NCI-H748 (cell line): ENCODE measurements at regions not wholly inside any gene's neighbourhood (a gene's known extent, or its start where the extent isn't known, plus 50 kb on each side); places are given as distances from the start of the nearest gene placed in this dataset.

Experiments used
- DNase-seq: peaks from one replicate; lab custom pipeline; 2025; ENCODE audit not compliant: unreplicated experiment; lab: John Stamatoyannopoulos, UW

DNA sequence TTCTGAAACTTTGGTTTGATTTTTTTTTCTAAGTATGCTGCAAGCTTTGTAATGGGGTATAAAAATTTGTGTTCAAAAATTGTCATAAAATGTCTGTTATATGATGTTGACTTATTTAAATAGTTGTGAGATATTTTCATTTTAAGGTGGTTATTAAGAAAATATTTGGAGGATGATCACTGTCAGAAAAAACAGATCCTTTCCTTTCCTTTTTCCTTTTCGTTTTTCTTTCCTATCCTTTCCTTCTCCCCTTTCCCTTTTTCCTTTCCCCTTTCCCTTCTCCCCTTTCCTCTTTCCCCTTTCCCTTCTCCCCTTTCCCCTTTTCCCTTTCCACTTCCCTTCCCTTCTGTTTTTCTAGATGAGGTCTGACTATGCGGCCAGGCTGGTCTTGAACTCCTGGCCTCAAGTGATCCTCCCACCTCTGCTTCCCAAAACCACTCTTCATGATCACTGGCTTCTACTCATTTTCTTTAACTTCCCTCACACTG, 640.5 kb downstream of the PLCL1 start:
- no peak for DNase-seq

DNA sequence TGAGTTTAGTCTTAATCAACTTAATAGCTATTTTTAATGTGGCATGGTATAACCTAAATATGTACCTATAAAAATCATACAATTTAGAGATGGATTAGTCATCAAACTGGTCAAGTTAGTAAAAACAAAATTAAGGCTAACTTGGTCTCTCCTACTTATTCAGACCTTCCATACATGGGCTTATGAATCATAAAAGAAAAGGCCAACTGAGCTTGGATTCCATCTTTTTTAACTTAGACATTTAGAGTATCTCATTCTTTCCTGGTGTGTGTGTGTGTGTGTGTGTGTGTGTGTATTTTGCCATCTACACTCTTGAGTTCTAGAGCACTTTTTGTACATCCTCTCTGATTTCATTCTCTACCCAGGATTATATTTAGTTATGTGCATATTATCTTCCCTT, 637.5 kb downstream of the PLCL1 start:
- DNase-seq = no peak

DNA sequence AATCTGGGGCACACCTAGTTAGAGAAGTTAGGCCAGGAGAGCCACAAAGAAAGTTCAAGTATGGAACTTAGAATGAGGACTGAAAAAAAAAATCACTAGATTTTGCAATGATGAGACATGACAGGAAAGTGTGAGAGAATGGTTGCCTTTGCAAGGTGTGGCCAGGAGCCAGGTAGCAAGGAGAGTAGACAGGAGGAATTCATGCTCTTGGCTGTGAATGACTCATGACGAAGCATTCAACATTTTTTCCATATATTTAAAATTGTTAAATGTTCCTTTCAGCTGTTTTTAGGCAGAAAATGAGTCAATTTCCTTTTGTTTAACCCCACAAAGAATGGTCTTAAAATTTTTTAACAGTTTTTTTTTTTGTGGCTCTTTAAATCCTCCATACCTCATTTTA, 636.9 kb downstream of the PLCL1 start:
- no peak for DNase-seq

DNA sequence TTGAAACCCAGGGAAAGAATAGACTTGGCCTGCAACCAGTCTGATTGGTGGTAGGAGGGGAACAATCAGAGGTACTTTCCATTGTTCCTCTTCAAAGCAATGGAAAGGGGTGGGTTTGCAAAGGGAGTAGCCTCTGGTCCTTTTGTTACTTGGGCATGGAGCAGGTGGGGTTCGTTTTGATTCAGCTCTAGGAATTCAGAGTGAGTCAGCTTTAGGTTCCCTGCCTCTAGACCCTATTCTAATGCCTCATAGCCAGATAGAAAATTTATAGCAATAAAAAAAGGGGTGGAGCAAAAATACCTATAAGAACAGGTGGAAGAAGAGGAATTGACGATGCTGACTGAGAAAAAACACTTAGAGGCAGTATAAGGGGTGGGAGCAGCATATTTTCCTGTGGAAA, 636.4 kb downstream of the PLCL1 start:
- no peak for DNase-seq

DNA sequence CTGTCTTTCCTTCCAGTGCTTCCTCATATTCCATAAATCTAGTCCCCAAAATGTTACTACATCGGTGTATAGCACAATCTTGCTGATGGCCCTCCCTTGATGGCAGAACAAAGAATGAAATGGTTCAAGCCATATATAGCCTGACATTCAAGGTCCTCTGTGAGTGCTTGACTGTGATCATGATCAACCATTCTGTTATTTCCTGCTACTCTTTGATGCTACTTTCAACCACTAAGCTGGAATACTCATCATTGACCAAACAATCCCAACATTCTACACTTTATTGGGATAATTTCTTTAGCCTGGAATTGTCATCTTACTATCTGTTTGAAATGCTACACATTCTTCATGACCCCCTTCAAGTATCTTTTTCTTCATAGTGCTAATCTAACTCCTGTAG, 633.9 kb downstream of the PLCL1 start:
- no peak for DNase-seq

DNA sequence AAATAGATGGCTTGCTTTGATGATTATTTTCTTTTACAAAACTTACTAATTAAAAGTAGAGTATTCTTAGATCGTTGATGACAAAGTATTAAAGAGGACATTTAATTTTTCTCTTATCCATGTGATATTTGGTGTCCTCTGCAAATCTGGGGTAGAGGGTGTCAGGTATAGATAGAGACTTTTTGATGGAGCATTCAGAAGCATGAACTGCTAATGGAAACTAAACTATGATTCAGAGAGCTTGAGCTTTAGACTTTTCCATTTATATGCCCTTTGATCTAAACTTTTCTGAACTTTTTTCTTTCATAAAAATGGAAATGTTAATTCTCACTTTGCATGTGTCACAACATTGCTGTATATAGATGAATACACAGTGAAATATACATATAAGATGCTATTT, 619.7 kb downstream of the PLCL1 start:
- no peak for DNase-seq

DNA sequence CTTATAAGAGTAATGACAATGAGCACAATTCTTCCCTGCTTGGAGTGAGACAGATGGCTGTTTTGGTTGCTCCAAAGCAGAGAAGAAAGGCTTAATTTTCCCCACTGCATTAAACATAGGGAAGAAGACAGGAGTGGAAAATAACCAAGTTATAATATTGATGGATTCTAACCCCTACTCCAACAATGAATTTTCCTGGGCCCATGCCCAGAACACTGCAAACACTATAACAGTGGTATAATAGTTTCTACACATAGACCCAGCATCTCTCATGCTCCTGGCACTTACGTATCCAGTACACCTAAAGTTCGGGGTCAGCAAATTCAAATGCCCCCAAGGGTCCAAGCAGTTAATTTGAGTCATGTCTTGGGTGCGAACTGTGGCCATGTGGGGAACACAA, 613.4 kb downstream of the PLCL1 start:
- DNase-seq = no peak

DNA sequence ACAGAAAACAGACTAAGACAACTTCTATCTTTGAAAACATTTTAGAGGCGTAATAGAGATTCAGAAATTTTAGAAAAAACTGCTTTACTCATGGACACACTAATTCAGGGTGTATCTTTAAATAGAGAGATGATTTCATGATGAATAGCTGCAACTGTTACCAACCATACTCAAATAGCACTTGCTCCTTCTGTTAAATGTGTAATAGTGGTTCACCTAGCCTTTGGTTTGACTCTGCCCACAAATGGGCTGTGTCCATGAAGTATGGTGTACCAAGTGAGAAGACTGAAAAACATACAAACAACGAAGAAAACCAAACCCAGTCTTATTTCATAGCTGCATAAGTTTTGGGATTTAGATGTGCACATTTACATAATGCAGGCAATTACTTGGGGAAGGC, 610.6 kb downstream of the PLCL1 start:
- no peak for DNase-seq

DNA sequence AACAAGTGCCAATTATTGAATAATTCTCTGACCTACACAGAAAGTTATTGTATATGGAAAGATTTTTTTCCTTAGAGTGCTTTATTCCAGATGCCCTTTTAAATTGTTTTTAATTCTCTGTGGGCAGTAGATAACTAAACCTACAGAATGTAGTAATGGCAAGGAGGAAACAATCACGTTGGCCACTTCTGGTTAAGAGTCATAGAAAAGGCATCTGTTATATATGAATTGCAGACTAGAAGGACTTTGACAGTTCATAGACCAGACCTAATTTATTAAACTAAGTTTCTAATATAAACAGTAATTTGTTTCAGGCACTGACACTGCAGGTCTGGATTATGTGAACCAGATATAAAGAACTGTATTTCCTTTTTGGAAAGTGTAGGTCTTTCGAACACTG, 607.5 kb downstream of the PLCL1 start:
- DNase-seq = no peak

DNA sequence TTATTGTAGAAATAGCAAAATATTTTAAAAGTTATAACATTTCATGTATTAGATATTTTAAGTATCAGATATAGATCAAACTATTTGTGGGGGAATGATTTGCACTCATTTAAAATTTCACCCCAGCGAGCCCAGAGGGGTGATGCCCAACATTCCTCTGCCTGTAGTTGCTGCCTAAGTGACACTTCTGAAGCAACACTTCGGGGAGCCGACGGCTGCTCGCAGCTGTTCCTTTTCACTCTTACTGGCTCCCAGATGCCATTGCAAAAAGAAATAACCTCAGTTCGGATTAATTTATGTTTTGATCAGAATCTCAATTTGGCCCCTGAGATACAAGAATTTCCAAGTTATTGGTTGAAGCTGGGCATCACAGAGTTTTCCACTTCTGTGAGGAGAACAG, 603.8 kb downstream of the PLCL1 start:
- no peak for DNase-seq

DNA sequence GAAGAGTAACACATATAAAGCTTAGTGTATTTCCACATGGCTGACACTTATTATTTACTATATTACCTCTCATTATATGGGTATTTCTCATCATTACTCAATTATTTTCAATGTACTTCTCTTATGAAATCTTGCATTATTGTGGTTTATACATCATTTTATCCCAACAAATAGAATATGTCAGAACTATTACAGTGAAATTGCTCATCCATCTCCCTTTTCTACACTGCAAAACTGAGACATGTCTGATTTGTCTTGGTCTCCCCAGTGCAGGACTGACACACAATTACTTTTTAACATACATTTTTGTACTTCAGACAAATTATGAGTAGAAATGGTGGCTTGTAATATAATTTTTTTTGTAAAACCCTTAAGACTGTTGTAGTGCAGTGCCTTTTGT, 600.9 kb downstream of the PLCL1 start:
- no peak for DNase-seq

DNA sequence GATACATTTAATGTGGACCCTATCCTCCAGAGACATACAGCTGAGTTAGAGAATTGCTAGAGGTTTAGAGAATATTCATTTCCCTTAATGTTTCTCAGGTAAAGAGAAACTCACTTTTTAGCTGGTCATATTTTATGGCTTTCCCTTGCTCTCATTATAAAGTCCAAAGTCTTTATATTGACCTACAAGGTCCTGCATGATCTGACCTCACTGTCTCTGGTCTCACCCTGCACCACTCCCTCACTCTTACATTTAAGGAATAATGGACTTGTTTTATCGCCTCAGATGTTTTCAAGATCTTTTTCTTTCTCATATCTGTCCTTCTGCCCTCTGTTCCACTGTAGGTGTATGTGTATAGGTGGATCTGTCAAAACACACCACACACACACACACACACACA, 597.3 kb downstream of the PLCL1 start:
- DNase-seq = no peak

DNA sequence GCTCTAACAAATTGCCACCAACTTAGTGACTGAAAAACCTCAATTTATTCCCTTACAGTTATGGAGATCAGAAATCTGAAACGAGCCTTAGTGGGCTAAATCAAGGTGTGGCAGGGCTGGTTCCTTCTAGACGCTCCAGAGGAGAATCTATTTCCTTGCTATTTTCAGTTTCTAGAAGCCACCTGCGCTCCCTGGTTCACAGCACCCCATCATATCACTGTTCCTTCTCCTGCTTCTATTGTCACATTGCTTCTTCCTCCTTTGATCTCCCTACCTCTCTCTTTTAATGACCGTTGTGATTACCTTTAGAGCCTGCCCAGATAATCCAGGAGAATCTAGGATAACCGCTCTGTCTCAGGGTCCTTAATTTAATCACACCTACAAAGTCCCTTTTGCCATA, 596.6 kb downstream of the PLCL1 start:
- DNase-seq = no peak

DNA sequence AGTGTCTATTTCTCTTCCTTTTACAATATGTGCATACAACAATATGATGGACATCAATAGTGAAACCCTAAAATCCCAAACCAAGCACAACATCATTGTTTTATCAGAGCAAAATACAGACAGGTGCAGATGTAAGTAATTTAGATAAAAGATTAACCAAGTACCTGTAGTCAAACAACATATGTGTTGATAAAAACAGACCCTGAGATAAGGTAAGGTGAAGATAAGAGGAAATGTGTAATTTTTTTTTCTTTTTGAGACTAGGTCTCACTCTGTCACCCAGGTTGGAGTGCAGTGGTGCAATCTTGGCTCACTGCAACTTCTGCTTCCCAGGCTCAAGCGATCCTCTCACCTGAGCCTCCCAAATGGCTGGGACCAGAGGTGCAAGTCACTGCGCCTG, 589.8 kb downstream of the PLCL1 start:
- no peak for DNase-seq

DNA sequence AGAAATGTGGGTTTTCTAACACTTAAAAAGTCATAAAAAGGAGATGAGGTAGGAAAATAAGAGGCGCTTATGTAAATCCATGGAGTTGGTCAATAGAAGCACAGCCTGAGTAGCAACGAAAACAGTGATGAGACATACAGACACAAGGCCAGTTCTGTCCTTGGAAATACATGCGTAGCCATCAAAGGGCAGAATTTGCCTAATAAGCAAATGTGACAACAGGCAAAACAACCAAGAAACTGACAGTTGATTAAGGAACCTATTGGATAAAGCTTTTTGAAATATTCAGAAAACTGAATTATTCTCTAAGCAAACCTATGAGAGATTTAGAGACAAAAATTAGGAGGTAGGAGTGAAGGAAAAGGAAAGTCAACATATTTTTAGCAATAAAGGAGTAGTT, 586.3 kb downstream of the PLCL1 start:
- no peak for DNase-seq

DNA sequence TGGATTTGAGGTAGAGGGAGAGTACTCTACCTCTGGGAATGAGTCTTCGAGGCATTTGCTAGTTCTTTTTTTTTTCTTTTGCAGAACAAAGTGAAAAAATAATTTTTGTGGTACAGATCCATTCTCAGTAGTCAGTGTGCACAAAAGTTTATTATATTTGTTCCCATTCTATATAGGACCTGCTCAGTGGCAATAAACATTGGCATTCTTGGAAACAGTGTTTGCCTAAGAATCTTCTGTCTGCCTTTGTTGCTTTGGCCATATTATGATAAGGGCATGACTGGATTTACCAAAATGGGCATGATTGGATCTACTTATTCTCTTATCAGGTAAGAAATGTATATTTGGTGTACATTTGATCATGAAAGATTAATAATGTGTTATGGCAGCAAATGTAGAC, 583.3 kb downstream of the PLCL1 start:
- DNase-seq = no peak

DNA sequence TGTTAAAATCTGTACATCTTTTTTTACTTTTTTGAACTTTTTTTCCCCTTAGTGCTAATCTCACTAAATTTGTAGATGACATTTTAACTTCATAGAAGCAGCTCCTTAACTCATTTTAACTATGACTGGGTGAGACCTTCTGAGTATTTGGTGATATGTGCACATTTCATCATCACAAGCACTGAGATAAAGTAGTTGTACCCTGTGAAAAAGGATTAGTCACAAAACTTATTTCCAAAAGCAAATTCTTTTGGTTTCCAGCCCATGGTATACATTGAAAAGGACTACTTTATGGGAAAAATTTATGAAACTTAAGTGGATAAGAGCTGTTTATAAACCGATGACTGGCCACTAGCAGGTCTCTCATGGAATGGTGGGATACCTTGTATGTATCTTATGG, 581.5 kb downstream of the PLCL1 start:
- DNase-seq = no peak

DNA sequence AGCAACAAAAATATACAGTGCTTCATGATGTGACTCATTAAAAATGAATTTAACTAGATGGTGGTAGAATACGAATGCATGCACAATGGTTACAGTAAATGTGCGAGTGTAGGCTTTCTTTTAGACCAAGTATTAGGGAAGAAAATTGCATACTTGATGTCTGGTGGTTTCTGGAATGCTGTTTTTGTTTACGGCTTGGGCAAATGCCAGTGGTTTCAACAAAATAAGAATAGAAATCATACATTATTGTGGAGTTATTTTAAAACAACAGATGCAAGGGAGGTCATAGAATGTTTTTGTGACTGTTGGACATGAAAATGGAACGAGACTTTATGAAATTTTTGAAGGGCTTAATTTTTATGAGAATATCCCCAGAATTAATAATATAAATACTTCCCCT, 580.9 kb downstream of the PLCL1 start:
- DNase-seq = no peak

DNA sequence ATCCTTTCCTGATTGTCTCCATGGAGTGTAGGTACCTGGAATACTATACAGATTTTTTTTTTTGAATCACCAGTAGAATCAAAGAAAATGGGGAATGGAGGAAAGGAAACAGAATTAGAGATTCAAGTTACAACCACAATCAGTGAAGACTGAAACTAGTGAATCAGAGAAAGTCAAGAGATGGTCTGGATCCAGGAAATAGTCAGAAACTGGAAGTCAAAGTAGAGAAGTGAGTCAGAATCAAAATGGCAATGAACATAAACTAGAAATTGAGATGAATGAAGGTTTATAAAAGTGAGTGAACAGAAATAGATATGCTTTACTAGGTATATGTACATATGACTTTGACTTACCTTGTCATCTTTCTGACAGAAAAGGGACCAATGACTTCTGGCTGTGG, 579.0 kb downstream of the PLCL1 start:
- DNase-seq = no peak

DNA sequence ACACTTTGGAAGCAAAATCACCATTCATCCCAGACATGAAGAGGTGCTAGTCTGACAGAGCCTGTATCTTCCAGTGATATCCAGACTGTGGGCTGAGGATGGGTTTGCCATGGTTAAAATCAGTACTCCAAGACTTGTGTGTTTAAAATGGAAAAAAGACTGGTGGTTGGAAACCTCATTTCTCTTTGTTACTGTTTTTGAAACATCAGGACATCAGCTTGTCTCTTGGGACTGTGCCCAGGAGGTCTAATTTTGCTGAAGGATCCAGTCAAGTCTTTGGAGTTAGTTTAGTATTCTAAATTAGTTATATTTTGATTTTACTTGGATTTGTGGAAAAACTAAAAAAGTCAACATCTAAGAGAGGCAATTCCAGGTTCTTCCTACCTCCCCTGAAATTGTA, 578.4 kb downstream of the PLCL1 start:
- no peak for DNase-seq

DNA sequence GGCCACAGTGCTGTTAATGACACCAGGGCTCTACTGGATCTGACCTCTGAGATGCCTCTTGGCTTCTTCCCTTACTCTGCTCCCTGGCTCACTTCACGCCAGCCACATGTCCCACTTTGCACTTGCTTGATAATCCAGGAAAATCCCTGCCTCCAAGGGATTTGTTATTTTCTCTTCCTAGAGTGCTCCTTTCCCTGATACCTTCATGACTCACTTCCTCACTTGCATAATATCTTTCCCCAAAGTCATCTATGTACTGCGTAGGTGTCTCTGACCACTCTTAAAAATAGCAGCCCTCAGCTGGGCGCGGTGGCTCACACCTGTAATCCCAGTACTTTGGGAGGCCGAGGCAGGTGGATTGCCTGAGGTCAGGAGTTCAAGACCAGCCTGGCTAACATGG, 572.3 kb downstream of the PLCL1 start:
- DNase-seq = no peak

DNA sequence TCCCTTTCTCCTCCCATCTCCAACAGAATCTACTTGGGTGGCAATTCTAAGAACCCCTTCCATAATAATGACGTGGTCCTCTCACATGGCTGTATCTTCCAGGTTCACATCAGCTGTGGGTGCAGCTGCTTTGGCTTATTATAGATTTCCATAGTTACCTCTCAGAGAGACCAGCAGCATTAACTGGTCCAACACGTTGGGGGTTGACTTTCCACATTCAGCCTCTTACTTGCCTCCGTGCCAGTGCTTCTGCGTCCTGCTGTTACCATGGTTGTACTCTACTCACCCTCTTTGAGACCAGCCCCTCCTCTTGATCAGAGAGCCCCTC, 570.7 kb downstream of the PLCL1 start:
- DNase-seq = peak; percentile 77

DNA sequence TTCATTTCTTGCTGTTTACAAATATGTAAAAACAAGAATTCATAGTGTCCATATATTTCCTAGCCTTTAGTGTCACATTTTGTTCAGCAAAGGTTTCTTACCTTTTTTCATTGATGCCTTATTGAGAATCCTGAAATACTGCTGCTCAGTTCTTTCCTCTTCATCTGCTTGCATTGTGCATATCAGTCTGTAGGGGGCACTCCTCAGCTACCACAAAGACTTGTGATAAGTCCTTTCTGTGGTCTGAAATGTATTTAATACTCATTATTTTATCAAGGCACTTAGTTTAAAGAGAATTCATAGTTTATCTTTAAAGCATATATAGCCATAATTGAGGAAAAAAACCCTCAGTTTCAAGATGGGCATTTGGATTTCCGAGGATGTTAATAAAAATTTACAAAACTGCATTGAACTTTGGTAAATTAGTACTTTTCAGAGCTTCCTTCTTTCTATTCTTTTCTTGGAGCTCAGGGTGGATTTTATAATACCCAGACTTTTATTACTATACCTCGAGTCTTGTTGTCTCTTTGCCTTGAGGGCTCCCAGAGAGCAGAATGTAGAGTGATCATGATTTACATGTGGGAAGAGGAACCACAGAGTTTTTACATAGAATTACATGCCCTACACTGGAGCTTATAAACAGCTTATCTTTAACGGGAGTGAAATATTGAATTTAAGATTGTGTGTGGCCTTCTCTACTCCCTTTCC, 570.1 kb downstream of the PLCL1 start:
- DNase-seq = peak; percentile 77
